Retina (tissue), 1 donor: ENCODE measurements at regions not wholly inside any gene's neighbourhood (a gene's known extent, or its start where the extent isn't known, plus 50 kb on each side); places are given as distances from the start of the nearest gene placed in this dataset.

Experiments used
- DNase-seq: peaks from one replicate; pipeline ENCODE4 v3.0.0-alpha.2; 2016

DNA sequence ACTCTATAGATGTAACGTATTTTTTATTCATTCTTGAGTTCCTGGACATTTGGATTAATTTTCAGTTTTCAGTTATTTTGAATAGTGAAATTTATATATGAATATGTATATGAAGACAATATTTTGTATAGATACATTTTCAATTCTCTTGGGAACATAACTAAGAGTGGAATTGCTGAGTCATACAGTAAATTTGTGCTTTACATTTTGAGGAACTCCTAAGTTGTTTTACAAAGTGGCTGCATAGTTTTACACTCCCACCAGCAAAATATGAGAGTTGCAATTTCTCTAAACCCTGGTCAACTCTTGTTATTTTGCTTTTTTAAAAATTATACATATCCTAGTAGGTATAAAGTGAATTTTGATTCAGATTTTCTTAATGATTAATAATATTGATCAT, 1838.6 kb upstream of the SEL1L start:
- DNase-seq = no peak

- no peak for DNase-seq
Observed at GRCh38 chr14:83379436-83379835, 1845.8 kb upstream of the SEL1L start.

- DNase-seq = no peak
Observed at GRCh38 chr14:83384253-83384652, 1850.6 kb upstream of the SEL1L start.

- no peak for DNase-seq
Observed at GRCh38 chr14:83395321-83395720, 1861.7 kb upstream of the SEL1L start.

DNA sequence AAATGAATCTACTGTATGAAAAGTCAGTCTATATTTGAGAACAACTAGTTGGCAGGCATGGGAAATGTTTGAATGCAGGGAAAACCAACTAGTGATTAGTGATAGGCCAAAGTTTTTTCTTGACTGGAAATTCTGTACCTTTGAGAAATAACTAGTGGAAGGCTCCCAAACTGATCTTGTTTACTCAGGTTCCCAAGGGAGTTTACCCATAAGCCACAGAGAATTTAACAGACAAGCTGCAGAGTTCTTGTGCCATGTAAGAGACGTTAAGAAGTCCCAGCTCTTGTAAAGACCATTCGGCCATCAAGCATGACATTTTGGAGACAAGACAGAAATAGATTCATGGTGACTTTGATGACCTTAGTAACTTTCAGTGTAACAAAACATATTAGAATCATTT, 1882.8 kb upstream of the SEL1L start:
- DNase-seq = no peak

DNA sequence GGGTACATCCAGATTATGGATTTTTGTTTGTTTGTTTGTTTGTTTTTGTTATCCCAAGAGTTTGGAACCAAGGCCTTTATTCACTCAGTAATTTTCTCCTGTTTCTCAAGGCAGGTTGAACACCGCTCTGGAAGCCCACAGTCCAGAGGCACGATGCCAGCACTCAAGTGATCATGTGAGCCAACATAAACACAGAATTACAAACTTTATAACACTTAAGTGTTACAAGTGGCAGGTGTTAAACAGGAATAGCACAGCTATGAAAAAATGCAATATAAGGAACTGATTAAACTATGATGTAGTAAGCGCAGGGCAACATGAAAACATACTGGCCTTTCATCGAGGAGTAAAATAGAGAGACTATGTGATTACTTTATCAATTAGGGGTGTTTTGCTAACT, 1885.8 kb upstream of the SEL1L start:
- no peak for DNase-seq

- no peak for DNase-seq
Observed at GRCh38 chr14:83421711-83422110, 1888.1 kb upstream of the SEL1L start.

DNA sequence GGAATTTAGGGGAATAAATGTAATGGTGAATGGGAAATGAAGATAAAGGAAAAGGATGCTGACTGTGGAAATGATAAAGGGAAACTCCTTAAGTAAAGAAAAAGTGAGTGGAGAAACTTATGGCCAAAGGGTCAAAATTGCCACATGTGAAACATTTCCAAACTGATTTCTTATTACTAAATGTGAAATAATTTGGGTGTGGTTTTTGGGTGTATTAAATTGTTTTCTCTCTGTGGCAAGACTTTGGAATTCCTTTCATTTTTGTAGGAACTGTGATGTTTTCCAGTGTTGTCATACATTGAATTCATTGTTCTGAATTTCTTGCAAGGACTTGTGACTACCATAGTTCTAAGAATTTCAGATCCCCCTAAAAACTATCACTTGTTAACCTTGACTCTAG, 1891.5 kb upstream of the SEL1L start:
- no peak for DNase-seq

DNA sequence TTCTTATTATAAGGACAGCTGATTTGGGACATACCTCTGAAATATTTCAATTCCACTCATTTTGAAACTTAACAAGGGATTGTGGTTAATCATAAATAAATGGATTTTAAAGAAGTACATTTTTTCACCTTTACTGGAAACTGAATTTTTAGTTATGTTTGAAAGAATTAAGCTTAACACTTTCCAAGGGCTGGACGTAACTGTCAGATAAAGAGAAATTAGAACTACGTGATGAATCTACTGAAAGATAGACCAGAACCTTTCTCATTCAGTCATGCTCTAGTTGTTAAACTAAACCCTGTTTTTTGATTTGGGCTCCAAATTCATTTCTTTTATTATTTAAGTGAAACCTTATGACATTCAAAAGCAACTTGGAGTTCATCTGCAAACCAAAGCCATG, 1892.1 kb upstream of the SEL1L start:
- DNase-seq = no peak

- DNase-seq = no peak
Observed at GRCh38 chr14:83433618-83434017, 1900.0 kb upstream of the SEL1L start.

DNA sequence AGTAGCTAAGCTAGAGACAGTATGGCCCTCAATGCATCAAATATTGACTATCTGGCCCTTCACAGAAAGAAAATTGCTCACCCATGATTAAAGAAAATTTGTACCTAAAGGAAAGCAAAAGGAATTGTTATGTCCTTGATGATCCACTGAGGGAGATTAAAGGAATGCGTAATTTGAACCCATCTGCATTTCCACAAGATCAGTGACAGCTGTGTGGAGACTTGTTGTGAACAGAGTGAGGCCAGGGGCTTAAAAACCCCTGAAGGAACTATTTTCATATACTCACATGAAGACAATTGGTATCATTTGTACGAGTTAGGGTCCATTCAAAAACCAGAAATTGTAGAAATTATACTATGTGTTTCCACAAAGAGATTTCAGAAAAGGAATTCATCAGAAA, 1908.1 kb upstream of the SEL1L start:
- DNase-seq = no peak

DNA sequence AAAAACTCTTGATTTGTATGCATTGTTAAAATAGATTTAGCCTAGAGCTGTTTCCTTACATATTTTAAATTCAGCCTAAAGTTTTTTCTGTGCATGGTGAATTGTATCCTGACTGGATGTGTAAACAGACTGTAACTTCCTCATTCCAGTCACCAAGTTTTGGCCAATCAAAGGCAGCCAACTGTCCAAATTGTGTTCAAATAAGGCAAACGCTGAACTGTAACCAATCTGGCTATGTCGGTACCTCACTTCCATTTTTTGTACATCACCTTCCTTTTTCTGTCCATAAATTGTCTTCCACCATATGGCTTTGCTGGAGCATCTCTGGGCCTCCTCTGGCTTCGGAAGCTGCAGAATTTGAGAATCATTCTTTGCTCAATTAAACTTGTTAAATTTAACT, 1921.9 kb upstream of the SEL1L start:
- no peak for DNase-seq

GRCh38 chr14:83461521-83461920, 1927.9 kb upstream of the SEL1L start:
- DNase-seq = no peak

- DNase-seq = no peak
Observed at GRCh38 chr14:83462759-83463158, 1929.1 kb upstream of the SEL1L start.

- DNase-seq = peak; percentile 24
Observed at GRCh38 chr14:83463500-83464098, 1929.9 kb upstream of the SEL1L start.

DNA sequence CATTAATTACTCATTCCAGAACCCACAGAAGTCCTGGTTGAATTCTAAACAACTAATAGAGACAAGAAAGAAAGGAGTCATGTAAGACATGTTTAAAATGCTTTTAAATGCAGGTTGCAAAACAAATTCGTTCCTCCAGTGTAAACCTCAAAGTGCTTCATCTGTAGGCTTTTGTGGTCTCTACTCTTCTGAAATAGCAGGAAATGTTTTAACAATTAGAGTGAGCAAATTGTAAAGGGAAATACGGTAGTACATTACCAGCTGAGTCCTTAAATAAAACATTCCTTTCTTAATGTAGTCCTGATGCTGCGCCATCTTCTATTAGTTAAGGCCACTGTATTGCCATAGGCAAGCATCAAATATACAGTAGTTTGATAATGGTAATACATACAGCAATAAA, 1934.2 kb upstream of the SEL1L start:
- no peak for DNase-seq

DNA sequence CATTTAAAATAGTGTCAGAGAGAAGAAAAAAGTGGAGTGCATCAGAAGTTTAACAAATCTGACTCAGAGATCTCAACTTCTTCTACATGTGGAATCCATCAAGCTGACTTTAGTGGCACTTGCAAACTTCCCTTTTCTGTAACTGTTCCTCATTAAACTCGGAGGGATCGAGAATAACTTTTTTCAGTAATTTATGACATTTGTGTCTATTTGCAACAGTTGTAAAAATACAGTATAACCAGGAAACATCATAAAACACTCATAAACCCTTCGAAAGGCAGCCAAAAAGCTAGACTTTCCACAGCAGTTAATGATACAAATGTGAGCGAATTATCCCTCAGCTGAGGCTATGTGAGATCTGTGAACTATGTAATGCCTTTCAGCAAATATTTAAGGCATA, 1936.8 kb upstream of the SEL1L start:
- no peak for DNase-seq

DNA sequence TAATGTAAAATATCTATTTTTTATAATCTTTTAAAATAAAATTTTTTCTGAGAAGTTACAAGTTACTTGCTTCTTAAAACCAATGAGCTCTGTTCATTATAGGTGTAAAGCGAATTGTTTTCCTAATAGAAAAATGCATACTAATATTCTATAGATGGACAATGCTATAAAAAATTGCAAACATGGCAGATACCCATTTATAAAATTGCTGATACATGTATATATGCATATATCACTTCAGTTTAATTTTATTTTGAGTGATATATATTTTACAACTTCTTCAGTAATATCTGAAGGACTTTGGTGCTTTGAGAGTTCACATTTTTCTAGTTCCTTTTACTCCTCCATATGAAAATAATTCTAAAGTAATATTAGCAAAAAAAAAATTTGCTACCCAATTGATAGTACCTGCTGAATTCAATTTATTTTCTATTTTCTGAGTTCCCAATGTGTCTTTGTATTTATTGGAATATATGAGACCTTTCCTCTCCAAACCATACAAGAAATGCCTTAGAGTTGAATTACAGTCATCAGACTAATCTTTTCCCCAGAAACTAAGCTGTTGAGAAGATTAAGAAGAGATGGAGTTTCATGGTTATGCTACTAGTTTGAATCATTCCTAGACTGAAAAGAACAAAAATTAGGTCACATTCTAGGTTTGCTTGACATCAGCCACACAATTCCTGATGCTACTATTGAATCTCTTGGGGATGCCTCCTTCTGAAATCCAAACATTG, 1937.5 kb upstream of the SEL1L start:
- DNase-seq = no peak

- DNase-seq = no peak
Observed at GRCh38 chr14:83473416-83474235, 1940.0 kb upstream of the SEL1L start.

- DNase-seq = no peak
Observed at GRCh38 chr14:83478741-83479140, 1945.1 kb upstream of the SEL1L start.

- DNase-seq = no peak
Observed at GRCh38 chr14:83483063-83483462, 1949.4 kb upstream of the SEL1L start.

- DNase-seq = no peak
Observed at GRCh38 chr14:83485591-83485990, 1951.9 kb upstream of the SEL1L start.

- DNase-seq = no peak
Observed at GRCh38 chr14:83491091-83491490, 1957.4 kb upstream of the SEL1L start.

- DNase-seq = no peak
Observed at GRCh38 chr14:83520837-83521236, 1987.2 kb upstream of the SEL1L start.
